SU-DHL-6 (cell line): ENCODE measurements at regions not wholly inside any gene's neighbourhood (a gene's known extent, or its start where the extent isn't known, plus 50 kb on each side); places are given as distances from the start of the nearest gene placed in this dataset.

Experiments
- H2AFZ ChIP-seq: fragments of 200-600 bp; sonication (generic); 2 replicates; pipeline ENCODE4 v1.6.1; 2014; ENCODE audit warnings: low read depth, mild to moderate bottlenecking, moderate library complexity, mixed read lengths, antibody characterized with exemption, low read length; ENCODE audit not compliant: severe bottlenecking
- H3F3A ChIP-seq: fragments of 200-600 bp; shearing (Covaris generic); 2 replicates; pipeline ENCODE4 v1.6.0; 2016; ENCODE audit warnings: antibody characterized with exemption, mild to moderate bottlenecking; ENCODE audit not compliant: insufficient read depth
- H3K27ac ChIP-seq: fragments of 200-600 bp; sonication (generic); 2 replicates; pipeline ENCODE4 v1.5.1; 2016; ENCODE audit warnings: low read depth, mild to moderate bottlenecking, low read length, moderate library complexity, mixed read lengths
- H3K27me3 ChIP-seq: fragments of 200-600 bp; sonication (generic), shearing (Covaris generic); 2 replicates; pipeline ENCODE4 v1.6.0; 2014; ENCODE audit warnings: mild to moderate bottlenecking, low read length
- H3K36me3 ChIP-seq: fragments of 200-600 bp; sonication (generic); 2 replicates; pipeline ENCODE4 v1.6.1; 2014; ENCODE audit warnings: mild to moderate bottlenecking, low read length, mixed read lengths
- H3K4me2 ChIP-seq: fragments of 300-600, 200-600 bp; shearing (Covaris generic), sonication (generic); 2 replicates; pipeline ENCODE4 v1.6.0; 2014; ENCODE audit warnings: low read length, low read depth, mild to moderate bottlenecking; ENCODE audit not compliant: poor library complexity, severe bottlenecking
- H3K4me3 ChIP-seq: fragments of 200-600 bp; sonication (generic); 2 replicates; pipeline ENCODE4 v1.5.1; 2014; ENCODE audit warnings: antibody characterized with exemption, low read length, mild to moderate bottlenecking, mixed read lengths; ENCODE audit not compliant: insufficient read depth, poor library complexity, severe bottlenecking
- H3K79me2 ChIP-seq: fragments of 200-600 bp; sonication (generic); 2 replicates; pipeline ENCODE4 v1.6.1; 2014; ENCODE audit warnings: mild to moderate bottlenecking, low read length, moderate library complexity; ENCODE audit not compliant: insufficient read depth
- H3K9ac ChIP-seq: fragments of 200-600 bp; sonication (generic); 2 replicates; pipeline ENCODE4 v1.7.0; 2014; ENCODE audit warnings: mild to moderate bottlenecking, low read length
- H3K9me2 ChIP-seq: fragments of 200-600 bp; sonication (generic); replicated peaks from 2 replicates; pipeline ENCODE4 v1.6.1; 2014; ENCODE audit warnings: low read length; ENCODE audit not compliant: insufficient read depth
- H3K9me3 ChIP-seq: fragments of 200-600 bp; sonication (generic); 2 replicates; pipeline ENCODE4 v1.6.1; 2014; ENCODE audit warnings: low read length, mixed read lengths; ENCODE audit not compliant: insufficient read depth
- H4K20me1 ChIP-seq: fragments of 200-600 bp; sonication (generic); 2 replicates; pipeline ENCODE4 v1.6.1; 2014; ENCODE audit warnings: low read depth, mild to moderate bottlenecking, antibody characterized with exemption, low read length, moderate library complexity, mixed read lengths
- EZH2phosphoT487 ChIP-seq: fragments of 200-600 bp; sonication (generic), shearing (Covaris generic); conservative IDR thresholded peaks from 2 replicates; pipeline ENCODE4 v1.6.1; 2018; ENCODE audit warnings: mild to moderate bottlenecking, antibody characterized with exemption, low read length, moderate library complexity, mixed read lengths
- TF ChIP-seq, protein P1 (sequence below): fragments of 200-600 bp; sonication (generic); IDR thresholded peaks from one replicate; pipeline ENCODE4 v1.5.1; 2017; ENCODE audit warnings: antibody characterized with exemption, mild to moderate bottlenecking, low read length, moderate library complexity; ENCODE audit not compliant: insufficient read depth, poor library complexity, severe bottlenecking

DNA sequence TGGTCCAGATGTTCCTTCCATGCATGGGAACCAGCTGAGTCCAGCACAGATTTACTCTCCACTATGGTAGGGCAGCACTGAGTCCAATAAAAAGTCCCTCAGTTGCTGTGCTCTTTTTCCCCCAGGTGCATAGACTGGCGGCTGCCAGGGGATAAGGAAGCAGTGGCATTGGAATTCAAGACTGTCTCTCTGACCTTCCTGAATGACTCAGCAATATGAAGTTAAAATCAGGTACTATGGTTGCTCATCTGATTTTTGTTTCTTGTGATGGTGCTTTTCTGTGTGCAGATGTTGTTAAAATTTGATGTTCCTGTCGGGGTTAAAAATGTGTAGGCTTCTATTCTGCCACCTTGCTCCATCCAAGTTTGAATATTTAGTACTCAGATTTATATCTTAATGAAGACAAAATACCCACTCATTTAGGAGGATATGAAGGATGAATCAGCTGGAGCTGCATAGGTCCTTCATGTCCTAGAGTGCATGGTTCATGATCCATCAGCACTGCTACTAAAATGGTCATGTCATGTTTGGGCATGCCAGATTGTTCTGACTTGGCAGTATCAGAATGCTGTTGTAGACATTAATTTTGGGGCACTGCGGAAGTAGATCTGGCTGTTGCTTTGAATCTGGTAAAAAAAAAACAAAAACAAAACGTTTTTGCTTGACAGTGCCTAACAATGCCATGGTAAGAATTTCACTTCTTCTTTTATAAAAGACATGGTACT is 321.2 kb upstream of the MAP3K7 start:
- no peaks in the 10 kb centered on the region for H3K9me2 ChIP-seq
- H3K27ac ChIP-seq = no peak overlapping the region
- no peak overlapping the region for H3K4me2 ChIP-seq
- H3K36me3 ChIP-seq = no peaks in the 10 kb centered on the region
- no peak for TF ChIP-seq EZH2phosphoT487
- TF ChIP-seq, protein P1, sequence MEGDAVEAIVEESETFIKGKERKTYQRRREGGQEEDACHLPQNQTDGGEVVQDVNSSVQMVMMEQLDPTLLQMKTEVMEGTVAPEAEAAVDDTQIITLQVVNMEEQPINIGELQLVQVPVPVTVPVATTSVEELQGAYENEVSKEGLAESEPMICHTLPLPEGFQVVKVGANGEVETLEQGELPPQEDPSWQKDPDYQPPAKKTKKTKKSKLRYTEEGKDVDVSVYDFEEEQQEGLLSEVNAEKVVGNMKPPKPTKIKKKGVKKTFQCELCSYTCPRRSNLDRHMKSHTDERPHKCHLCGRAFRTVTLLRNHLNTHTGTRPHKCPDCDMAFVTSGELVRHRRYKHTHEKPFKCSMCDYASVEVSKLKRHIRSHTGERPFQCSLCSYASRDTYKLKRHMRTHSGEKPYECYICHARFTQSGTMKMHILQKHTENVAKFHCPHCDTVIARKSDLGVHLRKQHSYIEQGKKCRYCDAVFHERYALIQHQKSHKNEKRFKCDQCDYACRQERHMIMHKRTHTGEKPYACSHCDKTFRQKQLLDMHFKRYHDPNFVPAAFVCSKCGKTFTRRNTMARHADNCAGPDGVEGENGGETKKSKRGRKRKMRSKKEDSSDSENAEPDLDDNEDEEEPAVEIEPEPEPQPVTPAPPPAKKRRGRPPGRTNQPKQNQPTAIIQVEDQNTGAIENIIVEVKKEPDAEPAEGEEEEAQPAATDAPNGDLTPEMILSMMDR = no peak
- no peaks in the 10 kb centered on the region for H3K79me2 ChIP-seq
- H3K9me3 ChIP-seq = no peaks in the 10 kb centered on the region
- no peaks in the 10 kb centered on the region for H4K20me1 ChIP-seq
- H3K27me3 ChIP-seq = no peaks in the 10 kb centered on the region
- no peak overlapping the region for H2AFZ ChIP-seq
- no peaks in the 10 kb centered on the region for H3F3A ChIP-seq
- no peak overlapping the region for H3K9ac ChIP-seq
- H3K4me3 ChIP-seq = no peak overlapping the region

DNA sequence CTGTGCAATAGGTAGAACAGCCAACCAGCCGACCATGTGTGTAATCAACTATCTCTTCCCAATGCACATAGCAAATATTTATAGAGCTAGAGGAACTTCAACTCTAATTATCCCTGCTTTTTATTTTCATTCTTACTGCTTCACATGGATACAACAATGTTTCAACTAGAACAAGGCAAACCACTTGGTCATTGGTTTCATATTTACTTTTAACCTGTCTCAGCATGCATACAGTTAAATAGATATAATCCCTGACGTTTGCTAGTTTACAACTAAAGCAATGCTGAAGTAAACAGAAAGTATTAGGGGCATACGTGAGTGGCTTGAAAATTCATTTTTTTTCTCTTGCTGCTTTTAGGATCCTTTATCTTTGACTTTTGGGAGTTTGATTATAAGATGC is 318.5 kb upstream of the MAP3K7 start:
- Histone ChIP-seq H4K20me1 (no peaks in the 10 kb centered on the region), H3K4me3 (no peak overlapping the region), H3K9me2 (no peaks in the 10 kb centered on the region), H3K4me2 (no peak overlapping the region), H3K27me3 (no peaks in the 10 kb centered on the region), H2AFZ (no peak overlapping the region), H3K36me3 (no peaks in the 10 kb centered on the region), H3K79me2 (no peaks in the 10 kb centered on the region), H3F3A (no peaks in the 10 kb centered on the region), H3K9me3 (no peaks in the 10 kb centered on the region), H3K27ac (no peak overlapping the region), H3K9ac (no peak overlapping the region)
- TF ChIP-seq, protein P1 = no peak
- no peak for TF ChIP-seq EZH2phosphoT487

DNA sequence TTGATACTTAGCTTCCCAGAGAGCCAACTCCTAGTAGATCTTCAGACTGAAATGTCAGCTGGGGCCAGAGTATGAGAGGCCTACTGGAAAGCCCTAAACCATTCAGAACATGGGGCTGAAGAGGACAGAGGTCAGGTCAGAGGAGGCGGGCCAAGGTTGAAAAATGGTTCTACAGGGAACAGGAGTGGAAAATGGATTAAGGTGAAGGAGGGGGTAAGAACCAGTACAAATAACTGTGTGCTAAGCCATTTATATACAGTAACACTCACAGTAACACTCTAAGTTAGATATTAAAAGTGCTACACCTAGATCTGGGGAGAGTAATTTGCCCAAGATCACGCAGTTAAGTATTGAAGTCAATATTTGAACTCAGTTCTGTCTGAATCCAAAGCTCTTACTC is 313.2 kb upstream of the MAP3K7 start:
- TF ChIP-seq, protein P1 = no peak
- TF ChIP-seq EZH2phosphoT487 = no peak
- no peaks in the 10 kb centered on the region for H3K79me2 ChIP-seq
- H3K27ac ChIP-seq = no peak overlapping the region
- H3K9me3 ChIP-seq = no peaks in the 10 kb centered on the region
- H3K4me3 ChIP-seq = no peak overlapping the region
- no peaks in the 10 kb centered on the region for H4K20me1 ChIP-seq
- no peak overlapping the region for H3K9ac ChIP-seq
- no peak overlapping the region for H3K4me2 ChIP-seq
- no peaks in the 10 kb centered on the region for H3K36me3 ChIP-seq
- no peak overlapping the region for H2AFZ ChIP-seq
- no peaks in the 10 kb centered on the region for H3K9me2 ChIP-seq
- no peaks in the 10 kb centered on the region for H3K27me3 ChIP-seq
- no peaks in the 10 kb centered on the region for H3F3A ChIP-seq
